GM18951 (cell line): ENCODE measurements at regions not wholly inside any gene's neighbourhood (a gene's known extent, or its start where the extent isn't known, plus 50 kb on each side); places are given as distances from the start of the nearest gene placed in this dataset.

Experiments used
- POLR2A ChIP-seq: IDR thresholded peaks from 4 replicates; pipeline ENCODE4 v1.6.1; 2011; ENCODE audit warnings: mild to moderate bottlenecking; ENCODE audit not compliant: insufficient read length, insufficient read depth; ENCODE audit errors: extremely low read depth
- in situ Hi-C: fragments of 300-500 bp; cut with MboI; formaldehyde crosslinking; loops from one replicate; pipeline ENCODE4 v1.12.0; 2022; ENCODE audit warnings: low sequenced_read_pairs, mixed read lengths, inconsistent platforms; ENCODE audit not compliant: unreplicated experiment

GRCh38 chr5:8930021-8930420 is 615.9 kb downstream of the SEMA5A start:
- TF ChIP-seq POLR2A, result no peak
- in situ Hi-C loops, result no loop called here

GRCh38 chr5:8934455-8934854 is 611.4 kb downstream of the SEMA5A start:
- in situ Hi-C loops, result no loop called here
- TF ChIP-seq POLR2A, result no peak

- in situ Hi-C loops, result no loop called here
- no peak for TF ChIP-seq POLR2A
Observed at GRCh38 chr5:8940934-8941333, 604.9 kb downstream of the SEMA5A start.

GRCh38 chr5:8943301-8943700 is 602.6 kb downstream of the SEMA5A start:
- no peak for TF ChIP-seq POLR2A

GRCh38 chr5:8944005-8944404 is 601.9 kb downstream of the SEMA5A start:
- in situ Hi-C loops, result no loop called here
- no peak for TF ChIP-seq POLR2A

More at GRCh38 chr5:8943301-8943700, 602.6 kb downstream of the SEMA5A start:
- in situ Hi-C loops, result no loop called here

GRCh38 chr5:8945972-8946371 is 599.9 kb downstream of the SEMA5A start:
- in situ Hi-C loops, result no loop called here
- TF ChIP-seq POLR2A, result no peak

GRCh38 chr5:8949908-8950307 is 596.0 kb downstream of the SEMA5A start:
- in situ Hi-C loops, result no loop called here
- no peak for TF ChIP-seq POLR2A

- TF ChIP-seq POLR2A, result no peak
- in situ Hi-C loops, result no loop called here
Observed at GRCh38 chr5:8952147-8952546, 593.7 kb downstream of the SEMA5A start.

GRCh38 chr5:8953016-8953415 is 592.9 kb downstream of the SEMA5A start:
- TF ChIP-seq POLR2A, result no peak
- in situ Hi-C loops, result no loop called here

GRCh38 chr5:8953911-8954438 is 591.9 kb downstream of the SEMA5A start:
- in situ Hi-C loops, result no loop called here
- no peak for TF ChIP-seq POLR2A

GRCh38 chr5:8954801-8955200 is 591.1 kb downstream of the SEMA5A start:
- TF ChIP-seq POLR2A, result no peak

GRCh38 chr5:8956659-8957058 is 589.2 kb downstream of the SEMA5A start:
- in situ Hi-C loops, result no loop called here
- TF ChIP-seq POLR2A, result no peak

More at GRCh38 chr5:8954801-8955200, 591.1 kb downstream of the SEMA5A start:
- in situ Hi-C loops, result no loop called here

GRCh38 chr5:8958602-8959001 is 587.3 kb downstream of the SEMA5A start:
- no peak for TF ChIP-seq POLR2A
- in situ Hi-C loops, result no loop called here

- in situ Hi-C loops, result no loop called here
- no peak for TF ChIP-seq POLR2A
Observed at GRCh38 chr5:8961219-8961618, 584.7 kb downstream of the SEMA5A start.

- no peak for TF ChIP-seq POLR2A
- in situ Hi-C loops, result no loop called here
Observed at GRCh38 chr5:8961956-8962355, 583.9 kb downstream of the SEMA5A start.
